GM18873 (cell line): ENCODE measurements at regions not wholly inside any gene's neighbourhood (a gene's known extent, or its start where the extent isn't known, plus 50 kb on each side); places are given as distances from the start of the nearest gene placed in this dataset.
"Not testable (repeated sequence)": the region's sequence is repeated elsewhere in the genome, so short reads cannot be mapped to it uniquely, and the experiment has no call there.

Source experiments
- ATAC-seq: cut with Tn5 transposase; IDR thresholded peaks from one replicate; pipeline ENCODE4 v1.9.1; 2021; ENCODE audit warnings: mild to moderate bottlenecking, moderate library complexity, moderate number of reproducible peaks; ENCODE audit not compliant: unreplicated experiment, low FRiP score

DNA sequence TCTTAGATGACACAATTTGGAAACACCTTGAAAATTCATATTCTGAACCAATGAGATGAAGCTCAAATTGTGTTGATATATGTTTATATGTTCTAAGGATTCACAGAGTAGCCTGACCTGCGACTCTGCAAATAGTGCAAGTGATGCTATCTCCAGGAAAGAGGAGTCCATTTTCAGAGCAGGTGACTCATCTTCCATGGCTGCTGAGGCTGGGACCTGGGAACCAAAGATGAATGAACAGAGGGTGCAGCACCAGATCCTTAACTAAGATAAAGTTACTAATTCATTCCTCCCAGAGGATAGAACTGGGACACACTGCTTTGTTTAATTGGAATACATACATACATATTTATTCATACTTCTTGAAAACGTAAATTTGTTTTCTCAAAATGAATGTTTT lies 240.6 kb upstream of the SEMA3C start:
- no peak for ATAC-seq

DNA sequence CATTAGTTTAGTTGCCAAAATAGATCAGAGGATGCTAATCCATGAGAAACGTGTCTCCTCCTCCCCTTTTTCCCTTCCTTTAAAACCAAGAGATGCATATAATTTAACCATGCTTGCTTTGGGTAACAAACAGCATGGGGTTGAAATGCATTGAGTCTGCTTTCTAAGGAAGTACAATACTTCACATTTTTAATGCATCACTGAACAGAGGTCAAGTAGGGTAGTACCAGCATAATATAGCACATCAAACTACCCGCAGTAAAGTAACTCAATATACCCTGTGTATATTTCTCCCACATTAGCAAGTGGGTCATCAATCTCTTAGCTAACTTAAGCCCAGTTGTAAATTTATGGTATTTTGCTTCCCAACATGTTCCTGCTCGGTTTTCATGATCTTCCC lies 239.3 kb upstream of the SEMA3C start:
- ATAC-seq: no peak

DNA sequence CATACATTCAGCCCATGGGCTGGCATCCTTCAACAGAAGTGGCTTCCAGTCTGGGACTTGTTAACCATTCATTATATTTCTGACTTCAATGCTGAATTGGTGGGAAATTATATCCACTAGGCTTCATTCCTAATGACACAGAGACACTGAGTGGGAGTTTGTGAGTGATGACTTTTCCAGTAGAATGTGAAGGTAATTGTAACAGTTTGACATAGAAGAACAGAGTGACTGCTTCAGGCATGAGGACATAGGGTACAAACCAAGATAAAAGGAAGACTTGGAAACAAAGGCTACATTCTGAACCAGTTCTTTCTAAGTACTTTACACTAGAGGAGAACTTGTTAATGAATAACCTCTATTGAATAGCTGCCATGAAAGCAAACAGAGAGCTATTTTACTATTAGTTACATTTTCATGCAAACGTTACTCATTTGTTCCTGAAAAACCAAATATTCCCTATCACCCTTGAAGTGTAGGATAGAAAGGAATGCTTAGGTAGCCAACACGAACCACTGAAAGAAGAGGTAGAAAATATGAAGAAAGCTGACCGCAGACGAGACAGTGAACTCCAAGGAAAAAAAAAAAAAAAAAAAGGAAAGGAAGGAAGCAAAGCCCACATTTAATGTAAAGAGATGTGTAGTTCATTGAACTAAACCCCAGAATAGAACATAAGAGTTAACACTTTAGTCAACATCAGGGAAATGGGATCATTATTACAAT lies 237.0 kb upstream of the SEMA3C start:
- no peak for ATAC-seq

- no peak for ATAC-seq
Measured at GRCh38 chr7:81154565-81154964, 235.7 kb upstream of the SEMA3C start.

- ATAC-seq: not testable (repeated sequence)
Measured at GRCh38 chr7:81152925-81153324, 234.1 kb upstream of the SEMA3C start.

GRCh38 chr7:81150951-81151361 lies 232.1 kb upstream of the SEMA3C start:
- ATAC-seq: no peak

DNA sequence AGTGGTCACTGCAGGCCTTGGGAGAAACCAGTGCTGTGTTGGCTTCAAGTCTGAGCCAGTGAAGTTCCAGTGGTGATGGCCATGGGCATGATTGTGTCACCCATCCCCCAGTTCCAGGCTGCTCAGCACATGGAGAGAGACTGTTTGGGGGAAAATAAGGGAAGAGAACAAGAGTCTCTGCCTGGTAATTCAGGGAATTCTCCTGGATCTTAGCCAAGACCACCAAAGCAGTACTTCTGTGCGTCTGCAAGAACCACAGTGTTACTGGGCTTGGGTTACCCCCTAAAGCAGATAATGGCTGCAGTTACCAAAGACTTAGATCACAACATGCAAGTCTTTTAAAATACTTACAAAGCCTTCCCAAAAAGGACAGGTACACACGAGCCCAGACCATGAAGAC lies 225.0 kb upstream of the SEMA3C start:
- ATAC-seq: no peak

GRCh38 chr7:81141257-81142205 lies 222.7 kb upstream of the SEMA3C start:
- ATAC-seq: not testable (repeated sequence)

DNA sequence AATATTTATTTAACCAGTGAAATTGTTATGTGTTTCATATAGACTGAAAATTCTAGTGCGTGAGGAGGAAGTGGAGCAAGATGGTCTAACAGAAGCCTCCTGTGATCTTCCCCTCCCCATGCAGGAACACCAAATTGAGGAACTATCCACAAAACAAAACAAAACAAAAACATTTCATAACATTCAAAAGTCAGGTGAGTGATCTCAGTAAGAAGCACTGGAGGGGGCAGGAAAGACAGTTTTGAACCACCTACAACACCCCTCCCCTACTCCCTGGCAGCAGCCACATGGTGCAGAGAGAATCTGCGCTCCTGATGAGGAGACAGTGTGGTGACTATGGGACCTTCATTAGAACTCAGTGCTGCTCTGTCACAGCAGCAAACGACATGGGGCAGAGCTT lies 221.9 kb upstream of the SEMA3C start:
- no peak for ATAC-seq

DNA sequence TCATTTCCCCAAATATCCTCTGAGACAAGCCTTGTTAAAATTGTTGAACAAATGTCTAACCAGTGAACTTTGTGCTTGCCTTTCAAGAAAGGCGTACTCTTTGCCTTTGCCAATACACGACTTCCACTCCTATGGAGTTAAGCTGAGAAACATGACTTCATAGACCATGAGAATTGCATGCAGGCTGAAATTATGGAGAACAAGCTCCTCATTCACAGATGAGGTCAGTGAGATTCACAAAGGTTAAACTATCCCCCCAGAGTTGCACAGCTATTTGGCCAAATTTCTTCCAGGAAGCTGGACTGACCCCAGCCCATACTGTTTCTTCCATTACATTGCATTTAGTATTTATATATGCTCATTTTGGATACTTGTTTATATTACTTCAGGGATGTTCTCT lies 221.4 kb upstream of the SEMA3C start:
- no peak for ATAC-seq

GRCh38 chr7:81138870-81139269 lies 220.0 kb upstream of the SEMA3C start:
- no peak for ATAC-seq

GRCh38 chr7:81135324-81135723 lies 216.5 kb upstream of the SEMA3C start:
- no peak for ATAC-seq

GRCh38 chr7:81128011-81128410 lies 209.2 kb upstream of the SEMA3C start:
- no peak for ATAC-seq

GRCh38 chr7:81120803-81121202 lies 202.0 kb upstream of the SEMA3C start:
- ATAC-seq: no peak

DNA sequence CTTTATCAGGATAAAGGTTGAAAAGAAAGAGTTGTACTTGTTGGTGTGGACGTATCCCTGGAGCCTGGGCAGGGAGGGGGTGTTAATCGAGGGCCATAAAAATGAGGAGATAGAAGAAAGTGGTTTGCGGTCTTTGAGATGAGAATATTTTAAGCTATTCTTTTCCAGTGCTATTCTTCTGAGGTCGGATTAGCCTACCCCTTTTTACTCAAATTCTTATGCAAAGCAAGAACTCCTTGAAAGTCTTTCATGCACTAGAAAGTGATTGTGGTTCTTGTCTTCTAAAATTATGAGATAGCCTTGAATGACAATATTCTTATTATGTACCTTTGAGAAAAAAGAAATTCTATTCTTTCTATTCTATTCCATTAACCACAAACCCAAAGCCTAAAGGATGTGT lies 201.3 kb upstream of the SEMA3C start:
- ATAC-seq: no peak

- ATAC-seq: no peak
Measured at GRCh38 chr7:81114633-81115032, 195.8 kb upstream of the SEMA3C start.

DNA sequence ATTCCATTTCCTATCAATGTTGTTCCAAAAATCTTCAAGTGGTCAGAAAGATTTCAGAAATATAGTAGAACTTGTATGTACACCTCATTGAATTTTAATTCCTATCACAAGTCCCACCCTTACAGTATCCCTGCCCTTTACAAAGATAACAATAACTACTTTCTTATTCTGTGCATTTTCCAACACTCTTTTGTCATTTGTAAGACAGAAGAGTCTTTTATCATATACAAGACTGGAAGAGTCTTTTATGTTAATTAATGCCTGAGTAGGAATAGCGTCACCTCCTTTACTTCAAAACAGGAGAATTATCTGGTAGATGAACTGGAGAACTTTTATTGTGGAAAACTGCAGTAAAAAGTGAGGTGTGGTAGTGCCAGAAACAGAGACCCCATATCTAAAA lies 193.9 kb upstream of the SEMA3C start:
- ATAC-seq: no peak

- no peak for ATAC-seq
Measured at GRCh38 chr7:81111781-81112540, 193.1 kb upstream of the SEMA3C start.

DNA sequence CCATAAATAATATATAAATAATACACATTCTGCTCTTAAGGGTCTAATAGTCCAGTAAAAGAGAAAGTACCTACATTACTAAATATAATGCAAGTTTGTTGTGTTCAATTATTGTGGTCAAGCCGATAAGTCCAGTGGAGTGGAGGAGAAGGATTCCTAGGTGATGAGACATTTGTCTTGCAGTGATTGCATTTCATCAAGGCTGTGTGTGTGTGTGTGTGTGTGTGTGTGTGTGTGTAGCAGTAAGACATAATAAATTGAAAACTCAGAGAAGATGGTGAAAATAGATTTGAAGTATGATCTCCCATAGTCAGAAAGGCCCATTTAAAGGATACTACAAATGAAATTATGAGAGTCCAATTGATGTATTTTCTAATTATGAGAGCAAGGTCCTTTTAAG lies 192.5 kb upstream of the SEMA3C start:
- ATAC-seq: no peak

DNA sequence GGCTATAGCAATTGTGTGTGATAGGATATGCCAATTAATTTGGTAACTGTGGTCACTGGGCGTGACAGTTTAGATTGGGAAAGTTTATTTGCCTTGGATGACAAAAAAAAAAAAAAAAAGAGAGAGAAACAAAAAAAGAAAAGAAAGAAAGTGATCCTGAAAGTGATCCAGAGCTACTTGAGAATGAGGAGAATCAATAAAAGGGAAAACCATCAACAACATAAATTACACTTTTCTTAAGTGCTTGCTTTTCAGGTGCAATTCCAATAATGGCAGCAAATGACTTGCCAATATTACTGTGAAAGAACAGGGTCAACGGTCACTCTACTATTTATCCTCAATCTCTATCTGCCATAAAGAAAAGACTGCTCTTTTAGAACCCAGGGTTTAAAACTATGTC lies 191.8 kb upstream of the SEMA3C start:
- no peak for ATAC-seq

GRCh38 chr7:81098213-81098612 lies 179.4 kb upstream of the SEMA3C start:
- ATAC-seq: no peak
